ENCODE measurements at regions not wholly inside any gene's neighbourhood (a gene's known extent, or its start where the extent isn't known, plus 50 kb on each side); places are given as distances from the start of the nearest gene placed in this dataset.
"Not testable (repeated sequence)": the region's sequence is repeated elsewhere in the genome, so short reads cannot be mapped to it uniquely, and the experiment has no call there.

- DNase-seq (ENCODE audit: extremely low read depth, low read depth, low spot score): no peak
Observed at GRCh38 chr6:15817100-15817499, 154.3 kb upstream of the DTNBP1 start.

GRCh38 chr6:15816661-15817060, 153.8 kb upstream of the DTNBP1 start:
- DNase-seq (ENCODE audit: extremely low read depth, low read depth, low spot score): no peak

- DNase-seq (ENCODE audit: extremely low read depth, low read depth, low spot score): not testable (repeated sequence)
Observed at GRCh38 chr6:15813698-15814097, 150.9 kb upstream of the DTNBP1 start.

- no peak for DNase-seq (ENCODE audit: extremely low read depth, low read depth, low spot score)
Observed at GRCh38 chr6:15811107-15811506, 148.3 kb upstream of the DTNBP1 start.

- DNase-seq (ENCODE audit: extremely low read depth, low read depth, low spot score): no peak
Observed at GRCh38 chr6:15810618-15811017, 147.8 kb upstream of the DTNBP1 start.

GRCh38 chr6:15809367-15809766, 146.5 kb upstream of the DTNBP1 start:
- DNase-seq (ENCODE audit: extremely low read depth, low read depth, low spot score): no peak

- DNase-seq (ENCODE audit: extremely low read depth, low read depth, low spot score): no peak
Observed at GRCh38 chr6:15804164-15805154, 141.6 kb upstream of the DTNBP1 start.

GRCh38 chr6:15802466-15802865, 139.6 kb upstream of the DTNBP1 start:
- DNase-seq (ENCODE audit: extremely low read depth, low read depth, low spot score): no peak

GRCh38 chr6:15801912-15802311, 139.1 kb upstream of the DTNBP1 start:
- DNase-seq (ENCODE audit: extremely low read depth, low read depth, low spot score): no peak

- no peak for DNase-seq (ENCODE audit: extremely low read depth, low read depth, low spot score)
Observed at GRCh38 chr6:15800841-15801617, 138.2 kb upstream of the DTNBP1 start.

GRCh38 chr6:15798533-15799255, 135.9 kb upstream of the DTNBP1 start:
- DNase-seq (ENCODE audit: extremely low read depth, low read depth, low spot score): no peak

GRCh38 chr6:15796844-15797243, 134.0 kb upstream of the DTNBP1 start:
- DNase-seq (ENCODE audit: extremely low read depth, low read depth, low spot score): no peak

GRCh38 chr6:15796130-15796771, 133.4 kb upstream of the DTNBP1 start:
- no peak for DNase-seq (ENCODE audit: extremely low read depth, low read depth, low spot score)

GRCh38 chr6:15793826-15794225, 131.0 kb upstream of the DTNBP1 start:
- no peak for DNase-seq (ENCODE audit: extremely low read depth, low read depth, low spot score)

GRCh38 chr6:15793288-15793687, 130.5 kb upstream of the DTNBP1 start:
- no peak for DNase-seq (ENCODE audit: extremely low read depth, low read depth, low spot score)

- DNase-seq (ENCODE audit: extremely low read depth, low read depth, low spot score): no peak
Observed at GRCh38 chr6:15792842-15793241, 130.0 kb upstream of the DTNBP1 start.

GRCh38 chr6:15791448-15792181, 128.8 kb upstream of the DTNBP1 start:
- DNase-seq (ENCODE audit: extremely low read depth, low read depth, low spot score): peak; percentile 1

- DNase-seq (ENCODE audit: extremely low read depth, low read depth, low spot score): no peak
Observed at GRCh38 chr6:15790116-15790515, 127.3 kb upstream of the DTNBP1 start.

- no peak for DNase-seq (ENCODE audit: extremely low read depth, low read depth, low spot score)
Observed at GRCh38 chr6:15786846-15787245, 124.0 kb upstream of the DTNBP1 start.

GRCh38 chr6:15783484-15783883, 120.7 kb upstream of the DTNBP1 start:
- DNase-seq (ENCODE audit: extremely low read depth, low read depth, low spot score): no peak
